ENCODE measurements at regions not wholly inside any gene's neighbourhood (a gene's known extent, or its start where the extent isn't known, plus 50 kb on each side); places are given as distances from the start of the nearest gene placed in this dataset.

DNA sequence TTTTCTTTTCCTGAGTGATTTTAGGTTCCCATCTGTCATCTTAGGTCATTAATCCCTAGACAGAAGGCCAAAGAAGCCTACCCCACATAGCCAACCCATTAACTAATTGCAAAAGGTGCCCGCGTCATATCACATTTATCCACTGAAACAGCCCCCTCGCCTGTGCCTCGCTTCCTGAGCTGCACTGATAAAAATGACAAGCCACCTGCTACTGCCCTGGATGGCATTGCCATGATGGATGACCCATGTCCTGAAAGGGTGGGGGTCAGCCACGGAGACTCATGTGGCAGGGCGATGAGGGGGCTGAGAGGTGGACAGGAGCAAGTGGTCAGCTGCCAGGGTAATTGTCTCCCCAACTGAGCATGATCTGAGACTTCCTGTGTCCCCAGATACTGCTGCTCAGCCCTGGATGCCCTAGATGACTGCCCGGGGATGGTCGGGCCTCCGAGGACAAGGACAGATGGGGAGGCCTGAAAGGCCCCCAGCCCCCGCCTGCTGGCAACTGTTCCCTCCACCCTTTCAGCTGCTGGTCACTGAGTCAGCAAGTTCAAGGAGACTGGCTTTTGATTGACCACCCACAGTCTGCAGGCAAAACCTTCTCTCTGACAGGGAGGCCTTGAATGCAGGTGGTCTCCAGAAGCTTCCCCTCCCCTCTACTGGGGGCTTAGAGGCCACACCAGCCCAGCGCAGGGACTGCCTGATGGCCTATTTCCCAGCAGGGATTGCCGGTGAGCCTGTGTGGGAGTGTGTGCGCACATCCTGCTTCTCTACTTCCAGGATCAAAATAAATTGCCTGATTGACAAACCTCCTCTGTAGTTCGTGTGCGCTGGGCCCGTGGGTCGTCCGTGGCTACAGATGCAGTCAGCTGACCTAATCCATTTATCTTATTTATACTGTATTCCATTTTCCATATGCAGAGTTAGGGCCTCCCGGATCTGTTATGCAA lies 496.3 kb downstream of the BCOR start:
- DNase-seq, result peak in 12 of 42 donors; percentile 5 to 38 (median 21)
- intact Hi-C loops (cut with DNase I), result no loop called here

GRCh38 chrX:39602195-39602594 lies 495.6 kb downstream of the BCOR start:
- intact Hi-C loops (cut with DNase I), result no loop called here
- DNase-seq, result peak in 16 of 42 donors; percentile 3 to 45 (median 16)

DNA sequence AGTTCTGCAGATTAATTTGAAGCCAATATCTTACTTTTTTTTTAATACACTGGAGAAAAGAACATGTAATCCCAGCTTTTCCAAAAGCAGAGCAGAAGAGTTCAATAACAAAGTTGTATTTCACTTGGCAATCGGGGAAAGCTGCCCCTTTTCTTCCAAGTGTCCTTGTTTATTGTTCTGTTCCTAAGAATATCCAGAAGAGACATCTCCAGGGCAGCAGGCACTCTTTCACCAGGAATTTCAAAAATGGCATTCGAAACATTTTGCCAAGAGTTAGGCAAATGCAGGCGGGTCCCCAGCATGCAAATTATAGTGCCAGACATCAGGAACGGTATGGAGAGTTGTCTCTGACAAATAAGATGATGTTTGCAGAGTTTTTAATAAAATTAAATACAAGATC lies 494.5 kb downstream of the BCOR start:
- no peak for DNase-seq
- intact Hi-C loops (cut with DNase I), result no loop called here

DNA sequence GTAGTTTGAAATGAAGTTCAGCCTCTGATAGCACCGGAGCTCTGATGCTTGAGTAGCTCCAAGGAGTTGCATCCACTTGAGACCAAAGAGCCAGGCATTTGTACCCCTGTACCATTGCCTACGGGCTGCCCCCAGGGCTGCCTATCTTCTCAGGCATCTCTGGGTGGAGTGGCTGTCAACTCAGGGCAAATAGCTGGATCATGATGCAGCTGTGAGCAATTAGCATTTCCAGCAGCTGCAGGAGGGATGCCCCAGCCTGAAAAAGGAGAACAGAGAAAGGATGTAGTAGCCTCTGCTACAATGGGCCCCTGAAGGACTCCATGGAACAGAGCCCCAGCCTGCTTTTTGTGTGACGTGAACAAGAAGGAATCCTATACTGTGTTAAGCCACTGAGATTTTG lies 492.6 kb downstream of the BCOR start:
- no peak for DNase-seq
- intact Hi-C loops (cut with DNase I), result no loop called here

- intact Hi-C loops (cut with DNase I), result no loop called here
- no peak for DNase-seq
Measured at GRCh38 chrX:39605866-39606265, 491.9 kb downstream of the BCOR start.

- DNase-seq, result peak in 20 of 42 donors; percentile 8 to 62 (median 30)
- intact Hi-C loops (cut with DNase I), result no loop called here
Measured at GRCh38 chrX:39609941-39610340, 487.8 kb downstream of the BCOR start.

DNA sequence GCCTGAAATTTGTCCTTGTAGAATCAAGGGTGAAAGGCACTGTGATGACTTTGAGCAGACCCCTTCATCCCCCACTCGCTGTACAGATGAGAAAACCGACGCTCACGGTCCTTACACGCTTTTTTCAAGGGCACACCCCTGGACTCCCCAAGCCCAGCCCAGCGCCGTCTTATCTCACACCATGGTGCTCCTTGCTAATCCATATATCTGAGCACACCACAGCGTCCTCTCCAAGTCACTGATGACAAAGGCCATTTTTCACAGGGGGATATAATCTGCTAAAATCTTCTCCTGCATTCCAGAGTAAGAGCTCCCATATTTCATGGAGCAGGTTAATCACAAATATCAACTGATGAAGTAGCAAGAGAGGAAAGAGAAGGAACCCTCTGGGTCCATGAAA lies 486.3 kb downstream of the BCOR start:
- intact Hi-C loops (cut with DNase I), result no loop called here

GRCh38 chrX:39613482-39613995 lies 484.2 kb downstream of the BCOR start:
- intact Hi-C loops (cut with DNase I), result no loop called here
- DNase-seq, result peak in 20 of 42 donors; percentile 1 to 47 (median 23)

More for the DNA sequence above, 486.3 kb downstream of the BCOR start:
- no peak for DNase-seq

- DNase-seq, result no peak
- intact Hi-C loops (cut with DNase I), result no loop called here
Measured at GRCh38 chrX:39613997-39614679, 483.6 kb downstream of the BCOR start.

- DNase-seq, result no peak
- intact Hi-C loops (cut with DNase I), result no loop called here
Measured at GRCh38 chrX:39614680-39614998, 483.1 kb downstream of the BCOR start.

- no peak for DNase-seq
Measured at GRCh38 chrX:39616098-39616729, 481.5 kb downstream of the BCOR start.

GRCh38 chrX:39616731-39617130 lies 481.0 kb downstream of the BCOR start:
- intact Hi-C loops (cut with DNase I), result no loop called here
- DNase-seq, result no peak

More at GRCh38 chrX:39616098-39616729, 481.5 kb downstream of the BCOR start:
- intact Hi-C loops (cut with DNase I), result no loop called here

- intact Hi-C loops (cut with DNase I), result no loop called here
- no peak for DNase-seq
Measured at GRCh38 chrX:39618178-39618577, 479.6 kb downstream of the BCOR start.

DNA sequence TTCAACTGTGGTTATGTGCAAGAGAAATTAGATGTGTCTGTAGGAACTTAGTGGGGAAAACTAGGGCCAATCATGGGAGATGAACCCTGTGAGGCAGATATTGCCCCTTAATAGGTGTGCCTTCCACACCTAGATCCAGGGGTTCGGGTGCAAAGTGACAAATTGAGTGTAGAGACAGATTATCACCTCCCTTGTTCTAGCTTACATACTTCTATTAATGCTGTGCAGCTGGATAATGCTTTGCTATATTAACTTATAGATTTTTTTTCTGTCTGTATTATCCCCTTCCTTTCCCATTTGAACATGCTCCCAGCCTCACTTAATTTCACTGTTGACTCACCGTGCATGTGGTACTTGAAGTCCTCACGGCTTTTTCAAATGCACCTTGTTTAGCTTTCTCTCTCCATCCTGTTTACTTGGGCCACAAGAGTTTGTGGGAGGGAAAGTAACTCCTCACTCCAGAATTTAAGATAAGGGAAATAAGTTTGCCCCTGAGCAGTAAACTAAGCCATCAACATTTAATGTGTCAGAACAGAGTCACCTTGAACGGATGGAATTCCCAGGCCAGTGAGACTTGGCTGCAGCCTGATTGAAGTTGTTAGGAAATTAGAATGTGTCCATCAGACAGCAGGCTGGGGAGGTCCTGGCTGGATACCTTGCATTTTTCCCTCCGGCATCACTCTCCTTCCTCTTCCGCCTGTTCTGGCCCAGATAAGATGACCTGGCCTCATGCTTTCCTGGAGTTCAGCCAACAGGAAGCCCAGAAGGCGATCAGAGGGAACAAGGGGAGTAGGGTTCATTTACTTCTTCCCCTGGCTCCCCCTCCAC lies 478.4 kb downstream of the BCOR start:
- no peak for DNase-seq
- intact Hi-C loops (cut with DNase I), result no loop called here

DNA sequence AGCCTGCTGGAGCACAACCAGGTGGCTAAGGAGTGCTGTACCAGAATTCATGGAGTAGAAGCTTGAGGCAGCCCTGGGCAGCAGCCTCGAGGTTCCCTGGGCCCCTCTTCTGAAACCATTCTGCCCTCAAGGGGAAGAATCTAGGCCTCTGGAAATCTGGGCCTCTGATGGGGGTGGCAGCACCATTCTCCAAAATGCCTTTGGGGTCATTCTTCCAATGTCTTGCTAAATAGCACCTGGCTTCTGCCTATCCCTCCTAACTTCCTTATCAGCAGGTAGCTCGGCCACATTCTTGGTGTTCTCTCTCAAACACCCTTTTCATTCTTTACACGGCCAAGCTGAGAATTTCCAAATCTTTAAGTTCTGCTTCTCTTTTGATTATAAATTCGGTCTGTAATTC lies 473.6 kb downstream of the BCOR start:
- no peak for DNase-seq
- intact Hi-C loops (cut with DNase I), result no loop called here

- intact Hi-C loops (cut with DNase I), result no loop called here
- DNase-seq, result no peak
Measured at GRCh38 chrX:39625810-39626209, 471.9 kb downstream of the BCOR start.

GRCh38 chrX:39626749-39627148 lies 471.0 kb downstream of the BCOR start:
- DNase-seq, result no peak
- intact Hi-C loops (cut with DNase I), result no loop called here

GRCh38 chrX:39627257-39627656 lies 470.5 kb downstream of the BCOR start:
- peak in 26 of 42 donors; percentile 7 to 66 (median 31) for DNase-seq
- intact Hi-C loops (cut with DNase I), result no loop called here

DNA sequence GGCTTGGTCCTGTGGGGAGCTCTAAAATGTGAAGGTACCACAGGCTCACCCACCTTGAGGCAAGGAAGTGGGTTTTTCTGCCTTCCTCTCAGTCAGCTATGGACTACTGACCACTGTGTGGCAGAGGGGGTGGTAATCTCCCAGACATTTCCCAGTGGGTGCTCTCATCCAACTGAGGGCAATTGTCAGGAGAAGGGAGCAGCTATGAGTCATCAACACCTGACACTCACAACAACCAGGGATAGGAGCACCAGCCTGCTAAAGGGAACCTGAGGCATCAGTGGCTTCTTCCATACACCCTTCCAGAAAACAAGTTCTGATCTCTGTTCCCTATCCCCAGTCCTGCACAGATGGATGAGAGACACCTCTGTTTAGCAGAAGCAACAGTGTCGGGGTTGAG lies 468.8 kb downstream of the BCOR start:
- intact Hi-C loops (cut with DNase I), result no loop called here
- no peak for DNase-seq

Data from head of caudate nucleus (tissue), 42 donors.